Epithelial cell of proximal tubule (primary cell): ENCODE measurements at regions not wholly inside any gene's neighbourhood (a gene's known extent, or its start where the extent isn't known, plus 50 kb on each side); places are given as distances from the start of the nearest gene placed in this dataset.

Experiments
- DNase-seq: peaks from one replicate; pipeline ENCODE4 v3.0.0-alpha.2; 2011; ENCODE audit warnings: low read depth
- H3K4me3 ChIP-seq: 2 replicates; pipeline ENCODE4 v1.5.1; 2011; ENCODE audit warnings: low read depth, mild to moderate bottlenecking, low read length
- CTCF ChIP-seq: conservative IDR thresholded peaks from 2 replicates; pipeline ENCODE4 v1.5.1; 2012; ENCODE audit warnings: low read depth, mild to moderate bottlenecking, low read length

- H3K4me3 ChIP-seq, result no peak overlapping the region
- DNase-seq, result no peak
- no peak for TF ChIP-seq CTCF
Measured at GRCh38 chr6:140670021-140670420, 1295.6 kb upstream of the CITED2 start.

GRCh38 chr6:140669321-140669720 is 1294.9 kb upstream of the CITED2 start:
- H3K4me3 ChIP-seq, result no peak overlapping the region
- DNase-seq, result no peak
- no peak for TF ChIP-seq CTCF

DNA sequence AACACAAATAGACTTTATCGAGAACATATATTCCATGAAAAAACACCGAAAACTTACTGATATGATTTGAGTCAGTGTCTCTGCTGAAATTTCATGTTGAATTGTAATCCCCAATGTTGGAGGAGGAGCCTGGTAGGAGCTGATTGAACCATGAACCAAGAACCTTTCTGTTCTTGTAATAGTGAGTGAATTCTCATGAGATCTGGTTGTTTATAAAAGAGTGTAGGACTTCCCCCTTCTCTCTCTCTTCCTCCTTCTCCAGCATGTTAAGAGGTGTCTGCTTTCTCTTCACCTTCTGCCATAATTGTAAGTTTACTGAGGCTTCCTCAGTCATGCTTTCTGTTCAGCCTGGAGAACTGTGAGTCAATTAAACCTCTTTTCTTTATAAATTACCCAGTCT is 1289.3 kb upstream of the CITED2 start:
- H3K4me3 ChIP-seq, result no peak overlapping the region
- DNase-seq, result no peak
- TF ChIP-seq CTCF, result no peak

DNA sequence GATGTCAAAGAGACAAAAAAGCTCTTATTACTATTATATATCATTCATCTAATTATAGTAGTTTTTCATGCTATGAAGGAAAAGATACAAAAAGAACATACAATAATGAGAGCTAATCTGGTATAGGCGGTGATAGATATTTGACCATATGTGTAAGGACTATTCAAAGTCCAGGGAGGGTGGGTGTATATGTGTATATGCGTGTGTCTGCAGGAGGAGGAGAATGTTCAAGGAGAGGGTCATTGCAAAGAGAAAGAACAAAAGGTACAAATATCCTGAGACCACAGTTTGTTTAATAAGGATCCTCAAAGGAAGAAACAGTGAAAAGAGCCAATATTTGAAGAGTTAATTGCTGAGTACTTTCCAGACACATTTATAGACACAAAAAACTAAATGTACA is 1288.6 kb upstream of the CITED2 start:
- no peak overlapping the region for H3K4me3 ChIP-seq
- DNase-seq, result no peak
- no peak for TF ChIP-seq CTCF

GRCh38 chr6:140661691-140662090 is 1287.2 kb upstream of the CITED2 start:
- no peak overlapping the region for H3K4me3 ChIP-seq
- no peak for DNase-seq
- no peak for TF ChIP-seq CTCF

GRCh38 chr6:140660295-140660694 is 1285.8 kb upstream of the CITED2 start:
- TF ChIP-seq CTCF, result no peak
- DNase-seq, result no peak

GRCh38 chr6:140653972-140654371 is 1279.5 kb upstream of the CITED2 start:
- TF ChIP-seq CTCF, result no peak
- no peak for DNase-seq

More at GRCh38 chr6:140660295-140660694, 1285.8 kb upstream of the CITED2 start:
- H3K4me3 ChIP-seq, result no peak overlapping the region

More at GRCh38 chr6:140653972-140654371, 1279.5 kb upstream of the CITED2 start:
- no peak overlapping the region for H3K4me3 ChIP-seq
